Retinal pigment epithelial cell (primary cell): ENCODE measurements at regions not wholly inside any gene's neighbourhood (a gene's known extent, or its start where the extent isn't known, plus 50 kb on each side); places are given as distances from the start of the nearest gene placed in this dataset.

Experiments
- DNase-seq: peaks from one replicate; pipeline ENCODE4 v3.0.0-alpha.2; 2010; ENCODE audit warnings: low read depth
- H3K4me3 ChIP-seq: 2 replicates; pipeline ENCODE4 v1.5.1; 2011; ENCODE audit warnings: mild to moderate bottlenecking, low read length, control low read depth, moderate library complexity
- TF ChIP-seq, protein P1 (sequence below): conservative IDR thresholded peaks from 2 replicates; pipeline ENCODE4 v1.5.1; 2011; ENCODE audit warnings: low read depth, low read length, control low read depth, inconsistent platforms

DNA sequence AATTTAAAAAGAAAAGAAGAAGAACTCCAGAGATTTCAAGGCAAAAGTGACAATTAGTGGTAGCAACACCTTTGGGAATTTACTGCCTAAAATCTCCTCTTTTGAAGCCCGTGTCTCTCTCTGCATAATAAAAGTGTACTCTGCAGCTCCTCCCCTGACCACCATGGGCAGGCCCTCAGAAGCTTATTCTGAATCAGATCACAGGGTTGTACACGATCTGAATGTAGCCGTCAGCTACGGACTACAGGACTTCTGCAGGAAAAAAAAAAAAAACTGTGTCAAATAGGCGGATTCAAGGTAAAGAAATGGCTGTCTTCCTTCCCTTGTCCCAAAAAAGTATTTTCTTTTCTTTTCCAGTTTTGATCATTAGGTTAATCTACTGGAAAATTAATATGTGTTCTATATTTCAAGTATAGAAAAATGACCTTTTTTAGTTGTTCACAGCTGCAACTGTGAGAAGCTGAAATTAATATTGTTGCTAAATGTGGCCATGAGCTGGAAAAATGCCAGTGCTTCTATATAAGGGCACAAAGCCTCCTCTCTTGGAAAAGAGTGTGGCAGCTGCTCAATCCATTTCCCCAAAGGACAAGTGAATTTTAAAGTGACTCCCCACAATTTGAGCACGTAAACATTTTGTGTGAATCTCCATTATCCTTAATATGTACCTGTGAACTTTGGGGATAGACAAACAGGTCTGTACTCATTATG, 397.4 kb downstream of the C6orf118 start:
- H3K4me3 ChIP-seq: no peak overlapping the region
- TF ChIP-seq, protein P1, sequence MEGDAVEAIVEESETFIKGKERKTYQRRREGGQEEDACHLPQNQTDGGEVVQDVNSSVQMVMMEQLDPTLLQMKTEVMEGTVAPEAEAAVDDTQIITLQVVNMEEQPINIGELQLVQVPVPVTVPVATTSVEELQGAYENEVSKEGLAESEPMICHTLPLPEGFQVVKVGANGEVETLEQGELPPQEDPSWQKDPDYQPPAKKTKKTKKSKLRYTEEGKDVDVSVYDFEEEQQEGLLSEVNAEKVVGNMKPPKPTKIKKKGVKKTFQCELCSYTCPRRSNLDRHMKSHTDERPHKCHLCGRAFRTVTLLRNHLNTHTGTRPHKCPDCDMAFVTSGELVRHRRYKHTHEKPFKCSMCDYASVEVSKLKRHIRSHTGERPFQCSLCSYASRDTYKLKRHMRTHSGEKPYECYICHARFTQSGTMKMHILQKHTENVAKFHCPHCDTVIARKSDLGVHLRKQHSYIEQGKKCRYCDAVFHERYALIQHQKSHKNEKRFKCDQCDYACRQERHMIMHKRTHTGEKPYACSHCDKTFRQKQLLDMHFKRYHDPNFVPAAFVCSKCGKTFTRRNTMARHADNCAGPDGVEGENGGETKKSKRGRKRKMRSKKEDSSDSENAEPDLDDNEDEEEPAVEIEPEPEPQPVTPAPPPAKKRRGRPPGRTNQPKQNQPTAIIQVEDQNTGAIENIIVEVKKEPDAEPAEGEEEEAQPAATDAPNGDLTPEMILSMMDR: no peak

DNA sequence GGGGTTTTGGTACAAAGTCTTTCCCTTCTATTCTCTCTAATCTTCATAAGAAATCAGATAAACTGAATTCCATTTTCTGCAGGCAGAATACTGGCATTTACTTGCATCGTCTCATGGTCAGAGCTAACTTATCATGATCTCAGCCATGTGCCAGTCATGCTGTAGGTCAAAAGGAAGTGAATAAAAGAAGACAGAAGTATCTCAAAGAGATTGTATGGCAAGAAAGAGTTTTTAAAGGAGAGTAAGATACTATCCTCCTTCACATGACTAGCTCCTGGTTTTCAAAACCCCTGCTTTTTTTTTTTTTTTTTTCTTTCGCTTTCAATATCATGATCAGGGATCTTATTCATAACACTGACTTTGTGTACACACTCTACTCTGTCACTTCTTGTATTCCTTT, 398.3 kb downstream of the C6orf118 start:
- TF ChIP-seq, protein P1: no peak
- no peak overlapping the region for H3K4me3 ChIP-seq
- no peak for DNase-seq

More for the DNA sequence above, 397.4 kb downstream of the C6orf118 start:
- no peak for DNase-seq

DNA sequence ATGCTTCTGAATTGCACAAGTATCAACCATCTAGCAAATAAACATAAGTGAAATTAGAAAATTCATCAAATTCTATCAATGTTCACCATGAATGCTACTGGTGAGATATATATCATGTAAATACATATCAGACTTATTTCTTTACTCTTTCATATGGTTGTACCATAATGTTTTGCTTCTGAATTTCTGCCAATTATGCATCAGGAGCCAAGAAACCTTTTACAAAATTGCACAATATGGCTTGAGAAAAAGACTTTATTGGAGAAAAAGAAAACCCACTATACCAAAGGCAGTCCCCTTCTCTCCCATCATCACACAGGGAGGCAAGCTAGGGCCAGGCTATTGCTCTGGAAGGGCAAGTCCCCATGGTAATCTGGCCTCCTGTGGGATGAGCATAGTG, 402.6 kb downstream of the C6orf118 start:
- TF ChIP-seq, protein P1: no peak
- DNase-seq: no peak
- no peak overlapping the region for H3K4me3 ChIP-seq

DNA sequence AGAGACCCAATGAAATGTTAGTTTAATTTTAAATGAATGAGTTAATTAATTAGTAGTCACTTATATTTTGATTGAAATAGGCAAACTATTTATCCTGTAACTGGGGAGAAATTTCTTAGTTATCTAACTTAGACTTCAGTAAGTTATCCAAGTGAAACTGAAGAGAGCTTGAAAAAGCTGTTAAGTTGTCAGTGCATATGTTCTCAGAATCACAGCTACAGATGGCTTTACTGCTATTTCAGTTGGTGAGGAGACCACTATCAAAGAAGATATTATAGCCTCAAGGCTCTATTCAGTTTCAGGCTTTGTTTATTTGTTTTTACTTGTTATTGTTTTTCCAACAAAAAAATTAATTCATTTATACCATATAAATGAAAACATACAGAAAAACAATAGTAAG, 404.1 kb downstream of the C6orf118 start:
- TF ChIP-seq, protein P1: no peak
- no peak overlapping the region for H3K4me3 ChIP-seq
- DNase-seq: no peak

DNA sequence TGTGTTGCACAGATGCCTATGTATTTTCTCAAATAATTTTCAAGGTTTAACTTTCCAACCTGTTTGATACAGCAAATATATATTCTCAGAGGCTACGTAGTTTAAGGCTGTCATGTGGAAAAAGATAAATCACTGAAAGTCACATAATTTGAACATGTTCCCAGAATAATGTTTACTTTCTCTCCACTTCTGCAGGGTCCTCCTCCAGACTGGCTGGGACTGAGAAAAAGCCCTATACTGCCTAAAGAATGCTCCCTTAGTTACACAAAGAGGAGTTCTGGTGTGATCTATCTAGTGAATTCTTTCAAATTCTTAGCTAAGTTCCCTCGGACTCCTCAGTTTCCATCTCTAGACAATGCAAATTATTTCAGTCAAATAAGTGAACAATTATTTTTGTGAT, 411.0 kb downstream of the C6orf118 start:
- TF ChIP-seq, protein P1: no peak
- no peak overlapping the region for H3K4me3 ChIP-seq
- DNase-seq: no peak

DNA sequence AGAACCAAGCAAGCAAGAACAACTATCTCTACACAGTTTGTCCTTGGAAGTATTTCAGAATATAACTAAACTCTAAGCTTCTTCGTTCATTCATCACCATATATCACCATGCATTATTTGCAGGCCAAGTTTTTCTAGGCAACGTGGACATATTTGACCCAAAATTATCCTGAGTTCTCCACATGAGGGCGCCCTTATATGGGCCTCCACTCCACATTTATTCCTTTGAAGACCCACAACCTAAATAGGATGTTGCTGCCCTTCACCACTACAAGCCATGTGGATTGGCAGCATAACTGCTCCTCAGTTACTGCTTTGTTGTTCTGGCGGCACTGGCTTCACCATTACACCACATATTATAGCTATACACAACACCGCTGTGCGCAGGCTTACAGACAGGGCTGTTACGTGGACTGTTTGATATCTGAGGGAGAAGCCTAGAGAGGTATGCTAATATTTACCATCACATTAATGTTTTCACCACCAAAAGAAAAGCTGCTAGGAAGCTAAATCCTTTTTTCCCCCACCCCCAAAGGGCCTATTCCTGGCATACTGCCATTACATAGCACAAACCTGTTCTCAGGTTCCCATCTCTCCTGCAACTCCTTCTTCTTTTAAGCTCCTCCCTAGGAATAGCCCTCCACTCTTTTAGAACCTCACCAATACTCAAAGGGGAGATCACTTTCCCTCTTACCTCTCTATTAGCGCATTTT, 411.7 kb downstream of the C6orf118 start:
- TF ChIP-seq, protein P1: no peak
- H3K4me3 ChIP-seq: no peak overlapping the region
- DNase-seq: no peak

DNA sequence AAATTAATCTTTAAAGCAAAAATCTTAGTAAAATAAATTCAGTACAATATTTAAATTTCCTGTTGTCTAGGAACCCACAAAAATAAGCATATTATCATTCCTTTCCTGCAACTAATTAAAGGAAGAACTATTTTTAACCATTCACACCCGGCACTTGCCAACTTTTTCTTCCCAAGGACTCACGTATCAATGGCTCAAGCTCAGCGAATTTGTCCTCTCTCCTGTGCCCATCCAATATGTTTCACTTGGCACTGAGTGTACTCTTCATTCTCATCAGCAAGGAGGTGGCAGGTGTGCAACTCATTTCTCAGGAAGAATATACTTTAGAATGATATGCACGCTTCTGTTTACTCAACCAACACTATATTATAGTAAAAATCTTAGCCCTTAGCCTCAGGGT, 419.4 kb downstream of the C6orf118 start:
- TF ChIP-seq, protein P1: no peak
- no peak for DNase-seq
- no peak overlapping the region for H3K4me3 ChIP-seq
